HepG2 (cell line): ENCODE measurements at regions not wholly inside any gene's neighbourhood (a gene's known extent, or its start where the extent isn't known, plus 50 kb on each side); places are given as distances from the start of the nearest gene placed in this dataset.

Experiments used
- ATAC-seq: fragments of 200-7000 bp; cut with Tn5 transposase; 3 replicates; pipeline ENCODE4 v1.9.1; 2020; ENCODE audit warnings: mild to moderate bottlenecking, moderate library complexity
- BruUV-seq: library from RNA; stranded (reverse); fragments of 400-500 nt; replicated peaks from 2 replicates; lab custom pipeline; 2021; lab: Mats Ljungman, UMichigan
- CTCF ChIA-PET: fragments of 300-600 bp; formaldehyde crosslinking; extraction: SDS; loops from one replicate; lab custom pipeline; 2021; ENCODE audit warnings: low total read pairs, inconsistent platforms, low intra/inter-chr PET ratio; lab: Yijun Ruan, JAX
- POLR2A ChIA-PET: fragments of 350-600 bp; sonication (Branson Sonifier 250); formaldehyde crosslinking; loops from one replicate; lab custom pipeline; 2020; ENCODE audit warnings: antibody characterized with exemption, inconsistent platforms; lab: Yijun Ruan, JAX
- DNase-seq: peaks from one replicate; pipeline ENCODE4 v3.0.0-alpha.2; 2015; ENCODE audit warnings: low spot score
- FAIRE-seq: peaks from 3 replicates; lab custom pipeline; 2011; peaks lifted over from hg19 to GRCh38; lab: Jason Lieb, UNC
- H2AFZ ChIP-seq: one replicate; pipeline ENCODE4 v1.6.1; 2011; ENCODE audit warnings: low read length, inconsistent platforms
- H3K27ac ChIP-seq: fragments of 300-600 bp; 3 replicates; pipeline ENCODE4 v1.8.0; 2011; ENCODE audit warnings: mixed run types, mild to moderate bottlenecking, mixed read lengths, low read length, inconsistent platforms; ENCODE audit not compliant: insufficient read depth; ENCODE audit errors: extremely low read length
- H3K27me3 ChIP-seq, 2 experiments: fragments of 200-600 bp in 1 of 2; 2 replicates in 1 of 2; 3 replicates in 1 of 2; pipeline versions ENCODE4 v1.6.0 to v1.8.0; 2011; ENCODE audit warnings: low read length in 2 of 2, mild to moderate bottlenecking in 2 of 2, moderate library complexity in 2 of 2, inconsistent platforms in 1 of 2; ENCODE audit not compliant: insufficient read depth in 2 of 2, control insufficient read depth in 1 of 2
- H3K36me3 ChIP-seq, 2 experiments: fragments of 200-600 bp in 1 of 2; replicated peaks in 1 of 2; 2 replicates in 1 of 2; 3 replicates in 1 of 2; pipeline versions ENCODE4 v1.5.1 to v1.8.0; 2011; ENCODE audit warnings: low read length in 2 of 2, inconsistent platforms in 1 of 2; ENCODE audit not compliant: insufficient read depth in 2 of 2, control insufficient read depth in 1 of 2
- H3K4me1 ChIP-seq: 2 replicates; pipeline ENCODE4 v1.5.1; 2012; ENCODE audit warnings: low read length, inconsistent platforms; ENCODE audit not compliant: insufficient read depth
- H3K4me2 ChIP-seq: 2 replicates; pipeline ENCODE4 v1.6.0; 2011; ENCODE audit warnings: low read depth, low read length, inconsistent platforms
- H3K4me3 ChIP-seq, 3 experiments: fragments of 200-600 bp in 1 of 3; sonication (generic), shearing (Covaris generic) in 1 of 3; replicated peaks in 1 of 3; 2 replicates each; pipeline ENCODE4 v1.5.1; 2011 to 2016; ENCODE audit warnings: low read length in 3 of 3, inconsistent platforms in 2 of 3, low read depth in 2 of 3, mild to moderate bottlenecking in 2 of 3, control low read depth in 1 of 3, mixed read lengths in 1 of 3; ENCODE audit not compliant: insufficient read depth in 1 of 3
- H3K79me2 ChIP-seq: one replicate; pipeline ENCODE4 v1.6.1; 2011; ENCODE audit warnings: low read length, inconsistent platforms; ENCODE audit not compliant: insufficient read depth
- H3K9ac ChIP-seq: 2 replicates; pipeline ENCODE4 v1.6.0; 2011; ENCODE audit warnings: mild to moderate bottlenecking, low read depth, low read length, inconsistent platforms; ENCODE audit not compliant: insufficient read depth
- H3K9me3 ChIP-seq: 2 replicates; pipeline ENCODE4 v1.5.1; 2012; ENCODE audit warnings: mild to moderate bottlenecking, low read length
- H4K20me1 ChIP-seq: 2 replicates; pipeline ENCODE4 v1.6.0; 2011; ENCODE audit warnings: inconsistent platforms, mild to moderate bottlenecking, low read length, moderate library complexity; ENCODE audit not compliant: insufficient read depth
- FOXM1 ChIP-seq: sonication (generic); formaldehyde crosslinking; IDR thresholded peaks from 2 replicates; pipeline ENCODE4 v1.5.0; 2020; ENCODE audit warnings: missing genetic modification reagents
- NR2F1 ChIP-seq, 2 experiments: fragments of 450-650 bp in 1 of 2; formaldehyde crosslinking in 1 of 2; IDR thresholded peaks; 2 replicates each; pipeline versions ENCODE4 v1.5.0 to v1.6.1; 2016 to 2020; ENCODE audit warnings: mild to moderate bottlenecking in 1 of 2, missing compliant biosample characterization in 1 of 2, missing genetic modification reagents in 1 of 2, moderate library complexity in 1 of 2
- ZFP1 ChIP-seq: IDR thresholded peaks from 2 replicates; pipeline ENCODE4 v1.6.1; 2016
- ZNF564 ChIP-seq: sonication (generic); formaldehyde crosslinking; IDR thresholded peaks from 2 replicates; pipeline ENCODE4 v1.8.1; 2023; ENCODE audit warnings: mild to moderate bottlenecking, missing genetic modification reagents
- WGBS: methylation state at CpG from one replicate; pipeline ENCODE4 v1.1.6; 2017; ENCODE audit warnings: low lambda C conversion rate; 5-methylcytosine and 5-hydroxymethylcytosine counted together
- in situ Hi-C: cut with HindIII; loops from 2 replicates; pipeline ENCODE4 v1.10.0; 2017; ENCODE audit warnings: low pct_unique_long_range_greater_than_20kb; ENCODE audit not compliant: extremely low pct_ligation_motif_present
- intact Hi-C: fragments of 100-400 bp; cut with micrococcal nuclease; formaldehyde crosslinking; loops from one replicate; pipeline ENCODE4 v1.10.0; 2022; ENCODE audit not compliant: unreplicated experiment
- TF ChIP-seq, protein P1 (sequence below): sonication (generic); formaldehyde crosslinking; IDR thresholded peaks from 2 replicates; pipeline ENCODE4 v1.4.0; 2020; ENCODE audit warnings: mild to moderate bottlenecking, missing genetic modification reagents
- TF ChIP-seq, protein P2 (sequence below): sonication (generic); formaldehyde crosslinking; IDR thresholded peaks from 2 replicates; pipeline ENCODE4 v1.4.0; 2020; ENCODE audit warnings: missing genetic modification reagents, borderline replicate concordance

DNA sequence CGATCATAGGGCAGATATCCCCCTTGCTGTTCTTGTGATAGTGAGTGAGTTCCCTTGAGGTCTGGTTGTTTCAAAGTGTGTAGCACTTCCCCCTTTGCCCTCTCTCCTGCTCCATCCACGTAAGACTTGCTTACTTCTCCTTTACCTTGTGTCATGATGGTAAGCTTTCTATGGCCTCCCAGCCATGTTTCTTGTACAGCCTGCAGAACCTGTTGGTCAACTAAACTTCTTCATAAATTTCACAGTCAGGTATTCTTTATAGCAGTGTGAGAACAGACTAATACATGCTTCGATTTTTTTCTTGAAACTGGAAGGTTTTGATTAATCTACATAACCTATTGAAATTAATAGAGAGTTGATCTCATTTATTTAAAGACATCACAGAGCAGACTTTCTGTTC, 302.5 kb upstream of the PBX1 start (continued):
- TF ChIP-seq, protein P1, sequence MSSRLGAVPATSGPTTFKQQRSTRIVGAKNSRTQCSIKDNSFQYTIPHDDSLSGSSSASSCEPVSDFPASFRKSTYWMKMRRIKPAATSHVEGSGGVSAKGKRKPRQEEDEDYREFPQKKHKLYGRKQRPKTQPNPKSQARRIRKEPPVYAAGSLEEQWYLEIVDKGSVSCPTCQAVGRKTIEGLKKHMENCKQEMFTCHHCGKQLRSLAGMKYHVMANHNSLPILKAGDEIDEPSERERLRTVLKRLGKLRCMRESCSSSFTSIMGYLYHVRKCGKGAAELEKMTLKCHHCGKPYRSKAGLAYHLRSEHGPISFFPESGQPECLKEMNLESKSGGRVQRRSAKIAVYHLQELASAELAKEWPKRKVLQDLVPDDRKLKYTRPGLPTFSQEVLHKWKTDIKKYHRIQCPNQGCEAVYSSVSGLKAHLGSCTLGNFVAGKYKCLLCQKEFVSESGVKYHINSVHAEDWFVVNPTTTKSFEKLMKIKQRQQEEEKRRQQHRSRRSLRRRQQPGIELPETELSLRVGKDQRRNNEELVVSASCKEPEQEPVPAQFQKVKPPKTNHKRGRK (CRISPR knock-in tag): no peak
- TF ChIP-seq ZNF564: no peak
- no peak for TF ChIP-seq NR2F1 (CRISPR knock-in tag; IDR thresholded peaks at IDR 0.05)

DNA sequence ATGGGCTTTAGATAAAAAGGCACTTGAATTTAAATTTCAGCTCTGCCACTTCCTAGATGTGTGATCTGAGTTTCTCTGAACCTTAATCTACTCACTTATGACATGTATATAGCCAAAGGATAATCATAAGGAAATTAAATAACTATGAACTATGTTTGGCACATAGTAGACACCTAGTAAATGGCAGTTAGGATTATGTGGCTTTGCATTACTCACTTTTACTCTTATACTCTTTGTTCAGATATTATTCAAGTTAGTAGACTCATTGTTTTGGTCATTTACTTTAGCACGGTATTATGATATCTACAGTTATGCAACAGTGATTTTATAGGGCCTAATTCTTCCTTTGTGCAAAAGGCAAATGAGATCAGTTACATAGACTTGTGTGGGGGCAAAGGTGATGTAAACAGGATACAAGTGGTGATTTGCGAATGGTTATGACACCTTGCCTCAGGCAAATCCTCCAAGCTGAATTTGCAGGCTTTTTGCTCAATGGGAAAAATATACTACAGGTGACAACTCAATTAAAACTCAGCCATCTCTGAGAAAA, 297.2 kb upstream of the PBX1 start:
- Histone ChIP-seq H3K9me3 (peaks cover 89% of the 10 kb centered on the region), H3K4me2 (no peak overlapping the region), H3K9ac (no peak overlapping the region), H3K4me1 (no peaks in the 10 kb centered on the region), H3K36me3 (no peaks in the 10 kb centered on the region), H3K4me3 (no peak overlapping the region), H4K20me1 (no peaks in the 10 kb centered on the region), H3K79me2 (no peaks in the 10 kb centered on the region), H3K27ac (no peak overlapping the region), H3K27me3 (no peaks in the 10 kb centered on the region), H2AFZ (no peak overlapping the region)
- no TSS peak for BruUV-seq
- FAIRE-seq (no peak), DNase-seq (no peak), ATAC-seq (no peak)
- intact Hi-C loops: no loop called here
- in situ Hi-C loops: no loop called here
- TF ChIP-seq FOXM1 (no peak), ZFP1 (CRISPR knock-in tag) (no peak)
- TF ChIP-seq, protein P2, sequence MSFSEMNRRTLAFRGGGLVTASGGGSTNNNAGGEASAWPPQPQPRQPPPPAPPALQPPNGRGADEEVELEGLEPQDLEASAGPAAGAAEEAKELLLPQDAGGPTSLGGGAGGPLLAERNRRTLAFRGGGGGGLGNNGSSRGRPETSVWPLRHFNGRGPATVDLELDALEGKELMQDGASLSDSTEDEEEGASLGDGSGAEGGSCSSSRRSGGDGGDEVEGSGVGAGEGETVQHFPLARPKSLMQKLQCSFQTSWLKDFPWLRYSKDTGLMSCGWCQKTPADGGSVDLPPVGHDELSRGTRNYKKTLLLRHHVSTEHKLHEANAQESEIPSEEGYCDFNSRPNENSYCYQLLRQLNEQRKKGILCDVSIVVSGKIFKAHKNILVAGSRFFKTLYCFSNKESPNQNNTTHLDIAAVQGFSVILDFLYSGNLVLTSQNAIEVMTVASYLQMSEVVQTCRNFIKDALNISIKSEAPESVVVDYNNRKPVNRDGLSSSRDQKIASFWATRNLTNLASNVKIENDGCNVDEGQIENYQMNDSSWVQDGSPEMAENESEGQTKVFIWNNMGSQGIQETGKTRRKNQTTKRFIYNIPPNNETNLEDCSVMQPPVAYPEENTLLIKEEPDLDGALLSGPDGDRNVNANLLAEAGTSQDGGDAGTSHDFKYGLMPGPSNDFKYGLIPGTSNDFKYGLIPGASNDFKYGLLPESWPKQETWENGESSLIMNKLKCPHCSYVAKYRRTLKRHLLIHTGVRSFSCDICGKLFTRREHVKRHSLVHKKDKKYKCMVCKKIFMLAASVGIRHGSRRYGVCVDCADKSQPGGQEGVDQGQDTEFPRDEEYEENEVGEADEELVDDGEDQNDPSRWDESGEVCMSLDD: no peak
- CTCF ChIA-PET: no interaction called here
- POLR2A ChIA-PET: no interaction called here
- WGBS: 0% methylated on average over 2 of the region's 2 CpGs
